WTC11 (cell line): ENCODE measurements at regions not wholly inside any gene's neighbourhood (a gene's known extent, or its start where the extent isn't known, plus 50 kb on each side); places are given as distances from the start of the nearest gene placed in this dataset.

Experiments
- ATAC-seq: fragments of 200-7000 bp; cut with Tn5 transposase; 2 replicates; pipeline ENCODE4 v1.10.0; 2021; ENCODE audit warnings: mild to moderate bottlenecking, moderate library complexity
- CTCF ChIA-PET: fragments of 300-600 bp; sonication (Branson Sonifier 250); formaldehyde crosslinking; loops from one replicate; lab custom pipeline; 2021; ENCODE audit warnings: antibody characterized with exemption; lab: Charles Lee
- POLR2A ChIA-PET: fragments of 350-600 bp; sonication (Branson Sonifier 250); formaldehyde crosslinking; loops from one replicate; lab custom pipeline; 2021; ENCODE audit warnings: antibody characterized with exemption; lab: Charles Lee
- DNase-seq: peaks from one replicate; pipeline ENCODE4 v3.0.0; 2021; ENCODE audit warnings: low spot score
- H3K27ac Mint-ChIP-seq: 2 replicates; pipeline ENCODE4 v1.8.0; 2021; ENCODE audit warnings: mixed read lengths
- H3K27me3 Mint-ChIP-seq: 2 replicates; pipeline ENCODE4 v1.8.0; 2021; ENCODE audit warnings: low read depth, mild to moderate bottlenecking, moderate library complexity, mixed read lengths
- H3K36me3 Mint-ChIP-seq: 2 replicates; pipeline ENCODE4 v1.8.0; 2021; ENCODE audit warnings: mixed read lengths
- H3K4me1 Mint-ChIP-seq: 2 replicates; pipeline ENCODE4 v1.8.0; 2022; ENCODE audit warnings: mixed read lengths
- H3K4me3 Mint-ChIP-seq: 2 replicates; pipeline ENCODE4 v1.8.0; 2021; ENCODE audit warnings: mild to moderate bottlenecking, moderate library complexity, mixed read lengths
- H3K9me3 Mint-ChIP-seq: 2 replicates; pipeline ENCODE4 v1.8.0; 2021; ENCODE audit warnings: mixed read lengths
- AFF4 ChIP-seq: sonication (generic); formaldehyde crosslinking; IDR thresholded peaks from 2 replicates; pipeline ENCODE4 v1.8.1; 2023; ENCODE audit warnings: mild to moderate bottlenecking, missing genetic modification reagents, borderline replicate concordance
- ATF3 ChIP-seq: sonication (generic); formaldehyde crosslinking; conservative IDR thresholded peaks from 2 replicates; pipeline ENCODE4 v1.8.1; 2022; ENCODE audit warnings: mild to moderate bottlenecking, missing genetic modification reagents
- E2F5 ChIP-seq: sonication (generic); formaldehyde crosslinking; IDR thresholded peaks from 2 replicates; pipeline ENCODE4 v1.8.1; 2022; ENCODE audit warnings: mild to moderate bottlenecking, moderate library complexity, missing genetic modification reagents
- EMX1 ChIP-seq: fragments of 250-450 bp; sonication (Bioruptor Pico); IDR thresholded peaks from 2 replicates; pipeline ENCODE4 v1.8.0; 2021; ENCODE audit warnings: mild to moderate bottlenecking
- FOXJ3 ChIP-seq: sonication (generic); formaldehyde crosslinking; IDR thresholded peaks from 2 replicates; pipeline ENCODE4 v1.9.0; 2021; ENCODE audit warnings: missing genetic modification reagents, mild to moderate bottlenecking, borderline replicate concordance
- GRHL2 ChIP-seq: fragments of 250-450 bp; sonication (Bioruptor Pico); IDR thresholded peaks from 2 replicates; pipeline ENCODE4 v1.8.0; 2022; ENCODE audit warnings: mild to moderate bottlenecking, moderate library complexity; ENCODE audit not compliant: insufficient replicate concordance, severe bottlenecking
- HMGA2 ChIP-seq: fragments of 250-450 bp; sonication (Bioruptor Pico); IDR thresholded peaks from 2 replicates; pipeline ENCODE4 v1.4.0; 2021; ENCODE audit warnings: mild to moderate bottlenecking, moderate library complexity
- HMGXB4 ChIP-seq: sonication (generic); formaldehyde crosslinking; IDR thresholded peaks from 2 replicates; pipeline ENCODE4 v1.8.1; 2023; ENCODE audit warnings: mild to moderate bottlenecking, moderate library complexity, missing genetic modification reagents
- IRF2 ChIP-seq: sonication (generic); formaldehyde crosslinking; IDR thresholded peaks from 2 replicates; pipeline ENCODE4 v1.8.0; 2022; ENCODE audit warnings: low read depth, missing genetic modification reagents, borderline replicate concordance
- JAZF1 ChIP-seq: fragments of 250-450 bp; sonication (Bioruptor Pico); IDR thresholded peaks from 2 replicates; pipeline ENCODE4 v1.9.0; 2021; ENCODE audit warnings: moderate library complexity, mild to moderate bottlenecking, inconsistent platforms
- MXD4 ChIP-seq: fragments of 250-450 bp; sonication (Bioruptor Pico); IDR thresholded peaks from 2 replicates; pipeline ENCODE4 v1.8.0; 2021; ENCODE audit warnings: mild to moderate bottlenecking, moderate library complexity, borderline replicate concordance
- PREB ChIP-seq: sonication (generic); formaldehyde crosslinking; IDR thresholded peaks from 2 replicates; pipeline ENCODE4 v1.8.1; 2022; ENCODE audit warnings: mild to moderate bottlenecking, missing genetic modification reagents, moderate library complexity, borderline replicate concordance
- TEAD4 ChIP-seq: sonication (generic); formaldehyde crosslinking; IDR thresholded peaks from 2 replicates; pipeline ENCODE4 v1.8.0; 2022; ENCODE audit warnings: mild to moderate bottlenecking, missing genetic modification reagents
- USF1 ChIP-seq: sonication (generic); formaldehyde crosslinking; IDR thresholded peaks from 2 replicates; pipeline ENCODE4 v1.8.0; 2022; ENCODE audit warnings: mild to moderate bottlenecking, missing genetic modification reagents
- USF2 ChIP-seq: sonication (generic); formaldehyde crosslinking; IDR thresholded peaks from 2 replicates; pipeline ENCODE4 v1.8.1; 2023; ENCODE audit warnings: mild to moderate bottlenecking, missing genetic modification reagents, moderate library complexity
- ZBTB43 ChIP-seq: sonication (generic); formaldehyde crosslinking; IDR thresholded peaks from 2 replicates; pipeline ENCODE4 v1.8.1; 2023; ENCODE audit warnings: mild to moderate bottlenecking, missing genetic modification reagents
- ZNF121 ChIP-seq: sonication (generic); formaldehyde crosslinking; IDR thresholded peaks from 2 replicates; pipeline ENCODE4 v1.8.0; 2023; ENCODE audit warnings: missing genetic modification reagents
- ZNF138 ChIP-seq: sonication (generic); formaldehyde crosslinking; conservative IDR thresholded peaks from 2 replicates; pipeline ENCODE4 v1.8.1; 2022; ENCODE audit warnings: mild to moderate bottlenecking, moderate library complexity, missing genetic modification reagents
- ZNF416 ChIP-seq: fragments of 250-450 bp; sonication (Bioruptor Pico); IDR thresholded peaks from 2 replicates; pipeline ENCODE4 v1.9.0; 2021; ENCODE audit warnings: mild to moderate bottlenecking, inconsistent platforms

GRCh38 chr4:108556588-108557200 is 63.7 kb upstream of the RPL34 start:
- CTCF ChIA-PET: no interaction called here
- no peaks in the 10 kb centered on the region for H3K36me3 Mint-ChIP-seq
- POLR2A ChIA-PET: no interaction called here
- no peak overlapping the region for H3K4me3 Mint-ChIP-seq
- ATAC-seq: no peak
- TF ChIP-seq IRF2 (no peak), ZNF416 (CRISPR knock-in tag) (no peak), EMX1 (no peak), ZNF138 (CRISPR knock-in tag) (no peak), HMGA2 (CRISPR knock-in tag) (no peak), AFF4 (CRISPR knock-in tag) (no peak), ATF3 (no peak), GRHL2 (CRISPR knock-in tag) (no peak), ZBTB43 (CRISPR knock-in tag) (no peak), ZNF121 (CRISPR knock-in tag) (no peak), MXD4 (CRISPR knock-in tag) (no peak)
- H3K27me3 Mint-ChIP-seq: no peaks in the 10 kb centered on the region
- no peak for DNase-seq
- no peaks in the 10 kb centered on the region for H3K9me3 Mint-ChIP-seq
- no peak overlapping the region for H3K27ac Mint-ChIP-seq
- peaks cover 14% of the 10 kb centered on the region; the same call in 1 of the 2 replicates for H3K4me1 Mint-ChIP-seq

- CTCF ChIA-PET: no interaction called here
- H3K4me3 Mint-ChIP-seq: no peak overlapping the region
Observed at GRCh38 chr4:108556166-108556565, 64.2 kb upstream of the RPL34 start.

More at GRCh38 chr4:108556166-108556565, 64.2 kb upstream of the RPL34 start:
- Mint-ChIP-seq H3K27me3 (no peaks in the 10 kb centered on the region), H3K4me1 (peaks cover 12% of the 10 kb centered on the region; the same call in 1 of the 2 replicates), H3K27ac (no peak overlapping the region)
- POLR2A ChIA-PET: no interaction called here
- TF ChIP-seq E2F5 (CRISPR knock-in tag): no peak
- TF ChIP-seq EMX1: no peak
- TF ChIP-seq USF1: no peak
- TF ChIP-seq TEAD4 (CRISPR knock-in tag): no peak
- TF ChIP-seq FOXJ3 (CRISPR knock-in tag): no peak
- TF ChIP-seq JAZF1 (CRISPR knock-in tag): no peak
- no peak for TF ChIP-seq HMGXB4 (CRISPR knock-in tag)
- no peak for TF ChIP-seq PREB (CRISPR knock-in tag)
- TF ChIP-seq USF2 (CRISPR knock-in tag): no peak
- TF ChIP-seq, all 79 proteins: peak for 0
- Mint-ChIP-seq H3K9me3 (no peaks in the 10 kb centered on the region), H3K36me3 (no peaks in the 10 kb centered on the region)
- DNase-seq: no peak
- ATAC-seq: no peak
